MM.1S (cell line): ENCODE measurements at regions not wholly inside any gene's neighbourhood (a gene's known extent, or its start where the extent isn't known, plus 50 kb on each side); places are given as distances from the start of the nearest gene placed in this dataset.

Experiments
- EZH2phosphoT487 ChIP-seq: fragments of 300-600 bp; sonication (generic); IDR thresholded peaks from 2 replicates; pipeline ENCODE4 v1.6.1; 2018; ENCODE audit warnings: antibody characterized with exemption, low read length
- TF ChIP-seq, protein P1 (sequence below): fragments of 300-600 bp; sonication (generic); IDR thresholded peaks from 2 replicates; pipeline ENCODE4 v1.5.1; 2016; ENCODE audit warnings: antibody characterized with exemption, low read length, mixed read lengths

DNA sequence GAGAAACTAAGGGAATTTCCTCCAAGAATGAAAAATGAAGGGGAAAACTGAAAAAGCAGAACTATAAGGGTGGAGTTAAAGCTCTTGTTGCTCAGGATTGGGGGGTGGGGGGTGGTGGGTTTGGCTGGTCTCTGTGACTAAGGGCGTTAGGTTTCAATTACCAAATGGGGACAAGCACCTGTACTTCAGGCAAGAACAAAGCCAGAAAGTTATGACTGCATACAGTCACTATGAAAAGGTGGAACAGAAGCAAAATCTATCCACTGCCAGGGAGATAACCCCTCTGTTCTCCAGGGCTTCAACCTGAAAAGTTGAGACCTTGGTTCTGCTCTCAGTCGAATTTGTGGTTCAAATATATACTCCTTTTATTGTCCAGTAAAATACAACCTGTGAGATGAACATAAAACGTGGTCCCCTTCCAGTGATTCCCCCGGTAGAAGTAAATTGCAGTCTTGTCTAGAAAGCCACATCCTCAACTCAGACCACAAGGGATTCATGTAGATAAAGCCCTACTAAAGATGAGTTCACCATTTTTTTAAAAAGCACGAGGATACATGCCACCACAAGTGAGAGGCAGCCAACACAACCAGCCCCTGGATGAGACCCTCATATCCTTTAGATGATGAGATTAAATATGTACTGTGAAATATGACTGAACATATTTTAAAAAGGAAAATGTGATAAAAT, 257.1 kb upstream of the RPS6KA3 start:
- TF ChIP-seq, protein P1, sequence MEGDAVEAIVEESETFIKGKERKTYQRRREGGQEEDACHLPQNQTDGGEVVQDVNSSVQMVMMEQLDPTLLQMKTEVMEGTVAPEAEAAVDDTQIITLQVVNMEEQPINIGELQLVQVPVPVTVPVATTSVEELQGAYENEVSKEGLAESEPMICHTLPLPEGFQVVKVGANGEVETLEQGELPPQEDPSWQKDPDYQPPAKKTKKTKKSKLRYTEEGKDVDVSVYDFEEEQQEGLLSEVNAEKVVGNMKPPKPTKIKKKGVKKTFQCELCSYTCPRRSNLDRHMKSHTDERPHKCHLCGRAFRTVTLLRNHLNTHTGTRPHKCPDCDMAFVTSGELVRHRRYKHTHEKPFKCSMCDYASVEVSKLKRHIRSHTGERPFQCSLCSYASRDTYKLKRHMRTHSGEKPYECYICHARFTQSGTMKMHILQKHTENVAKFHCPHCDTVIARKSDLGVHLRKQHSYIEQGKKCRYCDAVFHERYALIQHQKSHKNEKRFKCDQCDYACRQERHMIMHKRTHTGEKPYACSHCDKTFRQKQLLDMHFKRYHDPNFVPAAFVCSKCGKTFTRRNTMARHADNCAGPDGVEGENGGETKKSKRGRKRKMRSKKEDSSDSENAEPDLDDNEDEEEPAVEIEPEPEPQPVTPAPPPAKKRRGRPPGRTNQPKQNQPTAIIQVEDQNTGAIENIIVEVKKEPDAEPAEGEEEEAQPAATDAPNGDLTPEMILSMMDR, result no peak
- no peak for TF ChIP-seq EZH2phosphoT487
